ENCODE measurements at regions not wholly inside any gene's neighbourhood (a gene's known extent, or its start where the extent isn't known, plus 50 kb on each side); places are given as distances from the start of the nearest gene placed in this dataset.
A peak's percentile ranks its signal among the peaks of the same experiment; 100 is the strongest.
"Not testable (repeated sequence)": the region's sequence is repeated elsewhere in the genome, so short reads cannot be mapped to it uniquely, and the experiment has no call there.

- no peak for DNase-seq
Measured at GRCh38 chr1:222057162-222057561, 315.3 kb upstream of the DUSP10 start.

- no peak for DNase-seq
Measured at GRCh38 chr1:222054416-222054815, 312.5 kb upstream of the DUSP10 start.

GRCh38 chr1:222053790-222054294, 312.0 kb upstream of the DUSP10 start:
- peak in 1 of 2 experiments; percentile 1 for DNase-seq

- DNase-seq = not testable (repeated sequence)
Measured at GRCh38 chr1:222051311-222051710, 309.4 kb upstream of the DUSP10 start.

- DNase-seq = not testable (repeated sequence)
Measured at GRCh38 chr1:222049661-222050060, 307.8 kb upstream of the DUSP10 start.

- DNase-seq = no peak
Measured at GRCh38 chr1:222049176-222049575, 307.3 kb upstream of the DUSP10 start.

- no peak for DNase-seq
Measured at GRCh38 chr1:222048094-222048595, 306.3 kb upstream of the DUSP10 start.

GRCh38 chr1:222047366-222047765, 305.5 kb upstream of the DUSP10 start:
- no peak for DNase-seq

GRCh38 chr1:222046684-222047263, 304.9 kb upstream of the DUSP10 start:
- DNase-seq = no peak

- DNase-seq = no peak
Measured at GRCh38 chr1:222045786-222046185, 303.9 kb upstream of the DUSP10 start.

GRCh38 chr1:222045236-222045635, 303.3 kb upstream of the DUSP10 start:
- no peak for DNase-seq

GRCh38 chr1:222043444-222044292, 301.8 kb upstream of the DUSP10 start:
- no peak for DNase-seq

GRCh38 chr1:222042120-222042519, 300.2 kb upstream of the DUSP10 start:
- no peak for DNase-seq

GRCh38 chr1:222040955-222041354, 299.1 kb upstream of the DUSP10 start:
- no peak for DNase-seq

GRCh38 chr1:222040121-222040805, 298.4 kb upstream of the DUSP10 start:
- DNase-seq = no peak

GRCh38 chr1:222038971-222039370, 297.1 kb upstream of the DUSP10 start:
- DNase-seq = no peak

- no peak for DNase-seq
Measured at GRCh38 chr1:222037720-222038119, 295.8 kb upstream of the DUSP10 start.

- DNase-seq = no peak
Measured at GRCh38 chr1:222034790-222035189, 292.9 kb upstream of the DUSP10 start.

GRCh38 chr1:222033450-222033849, 291.6 kb upstream of the DUSP10 start:
- no peak for DNase-seq

- DNase-seq = no peak
Measured at GRCh38 chr1:222031318-222031717, 289.4 kb upstream of the DUSP10 start.

GRCh38 chr1:222028676-222029075, 286.8 kb upstream of the DUSP10 start:
- no peak for DNase-seq

- DNase-seq = no peak
Measured at GRCh38 chr1:222028116-222028515, 286.2 kb upstream of the DUSP10 start.

- DNase-seq = no peak
Measured at GRCh38 chr1:222026280-222026679, 284.4 kb upstream of the DUSP10 start.
